ENCODE measurements at regions not wholly inside any gene's neighbourhood (a gene's known extent, or its start where the extent isn't known, plus 50 kb on each side); places are given as distances from the start of the nearest gene placed in this dataset.
"Not testable (repeated sequence)": the region's sequence is repeated elsewhere in the genome, so short reads cannot be mapped to it uniquely, and the experiment has no call there.

- no peak for DNase-seq
Measured at GRCh38 chr10:20485554-20485953, 411.6 kb downstream of the NEBL start.

- DNase-seq: no peak
Measured at GRCh38 chr10:20481054-20481453, 416.1 kb downstream of the NEBL start.

- DNase-seq: not testable (repeated sequence)
Measured at GRCh38 chr10:20480575-20480974, 416.5 kb downstream of the NEBL start.

- DNase-seq: no peak
Measured at GRCh38 chr10:20474064-20474463, 423.0 kb downstream of the NEBL start.

GRCh38 chr10:20473023-20473760 lies 423.9 kb downstream of the NEBL start:
- DNase-seq: no peak

- no peak for DNase-seq
Measured at GRCh38 chr10:20466731-20467130, 430.4 kb downstream of the NEBL start.

- no peak for DNase-seq
Measured at GRCh38 chr10:20457649-20458048, 439.5 kb downstream of the NEBL start.

- DNase-seq: no peak
Measured at GRCh38 chr10:20455774-20456173, 441.3 kb downstream of the NEBL start.

- DNase-seq: no peak
Measured at GRCh38 chr10:20454331-20454730, 442.8 kb downstream of the NEBL start.

- no peak for DNase-seq
Measured at GRCh38 chr10:20446561-20447193, 450.4 kb downstream of the NEBL start.

GRCh38 chr10:20443094-20443493 lies 454.0 kb downstream of the NEBL start:
- no peak for DNase-seq

GRCh38 chr10:20429742-20430141 lies 467.4 kb downstream of the NEBL start:
- DNase-seq: no peak

- no peak for DNase-seq
Measured at GRCh38 chr10:20427821-20428220, 469.3 kb downstream of the NEBL start.

GRCh38 chr10:20418286-20418685 lies 478.8 kb downstream of the NEBL start:
- DNase-seq: no peak

GRCh38 chr10:20417791-20418190 lies 479.3 kb downstream of the NEBL start:
- DNase-seq: no peak

GRCh38 chr10:20415684-20416083 lies 481.4 kb downstream of the NEBL start:
- no peak for DNase-seq

GRCh38 chr10:20407357-20407756 lies 489.8 kb downstream of the NEBL start:
- no peak for DNase-seq

GRCh38 chr10:20406281-20407104 lies 490.6 kb downstream of the NEBL start:
- no peak for DNase-seq

GRCh38 chr10:20405761-20406160 lies 491.4 kb downstream of the NEBL start:
- no peak for DNase-seq

GRCh38 chr10:20405050-20405449 lies 492.1 kb downstream of the NEBL start:
- DNase-seq: no peak

GRCh38 chr10:20399772-20400171 lies 497.3 kb downstream of the NEBL start:
- DNase-seq: no peak

GRCh38 chr10:20396701-20397100 lies 500.4 kb downstream of the NEBL start:
- DNase-seq: no peak

- no peak for DNase-seq
Measured at GRCh38 chr10:20396205-20396604, 500.9 kb downstream of the NEBL start.

- DNase-seq: no peak
Measured at GRCh38 chr10:20391629-20392028, 505.5 kb downstream of the NEBL start.
